Endothelial cell (in vitro differentiated cells): ENCODE measurements at regions not wholly inside any gene's neighbourhood (a gene's known extent, or its start where the extent isn't known, plus 50 kb on each side); places are given as distances from the start of the nearest gene placed in this dataset.

Source experiments
- DNase-seq: peaks from one replicate; pipeline ENCODE4 v3.0.0; 2021; ENCODE audit warnings: low spot score
- H3K27ac Mint-ChIP-seq: one replicate; pipeline ENCODE4 v1.8.0; 2021; ENCODE audit warnings: mixed read lengths, inconsistent platforms; ENCODE audit not compliant: unreplicated experiment
- H3K27me3 Mint-ChIP-seq: one replicate; pipeline ENCODE4 v1.8.0; 2021; ENCODE audit warnings: mild to moderate bottlenecking, moderate library complexity, mixed read lengths, inconsistent platforms; ENCODE audit not compliant: unreplicated experiment
- H3K36me3 Mint-ChIP-seq: one replicate; pipeline ENCODE4 v1.8.0; 2021; ENCODE audit warnings: mild to moderate bottlenecking, low read depth, mixed read lengths, inconsistent platforms; ENCODE audit not compliant: unreplicated experiment
- H3K4me1 Mint-ChIP-seq: one replicate; pipeline ENCODE4 v1.8.0; 2021; ENCODE audit warnings: mild to moderate bottlenecking, mixed read lengths, inconsistent platforms; ENCODE audit not compliant: unreplicated experiment
- H3K4me3 Mint-ChIP-seq: one replicate; pipeline ENCODE4 v1.8.0; 2021; ENCODE audit warnings: mild to moderate bottlenecking, mixed read lengths, inconsistent platforms; ENCODE audit not compliant: unreplicated experiment
- H3K9me3 Mint-ChIP-seq: one replicate; pipeline ENCODE4 v1.8.0; 2021; ENCODE audit warnings: mixed read lengths, inconsistent platforms; ENCODE audit not compliant: unreplicated experiment
- CTCF ChIP-seq: fragments of 200-600 bp; sonication (generic); IDR thresholded peaks from one replicate; pipeline ENCODE4 v1.5.0; 2021; ENCODE audit warnings: antibody characterized with exemption; ENCODE audit not compliant: unreplicated experiment

- Mint-ChIP-seq H3K4me1 (no peaks in the 10 kb centered on the region), H3K9me3 (peaks cover 4% of the 10 kb centered on the region), H3K36me3 (no peaks in the 10 kb centered on the region), H3K27ac (no peak overlapping the region), H3K27me3 (no peaks in the 10 kb centered on the region), H3K4me3 (no peak overlapping the region)
- no peak for DNase-seq
- TF ChIP-seq CTCF: no peak
Observed at GRCh38 chr6:141867767-141868166, 265.0 kb upstream of the GJE1 start.

GRCh38 chr6:141866731-141867497, 265.8 kb upstream of the GJE1 start:
- H3K4me3 Mint-ChIP-seq: no peak overlapping the region
- H3K9me3 Mint-ChIP-seq: no peaks in the 10 kb centered on the region
- TF ChIP-seq CTCF: no peak
- no peak for DNase-seq
- H3K36me3 Mint-ChIP-seq: no peaks in the 10 kb centered on the region
- no peak overlapping the region for H3K27ac Mint-ChIP-seq
- H3K4me1 Mint-ChIP-seq: no peaks in the 10 kb centered on the region
- no peaks in the 10 kb centered on the region for H3K27me3 Mint-ChIP-seq

- Mint-ChIP-seq H3K27me3 (no peaks in the 10 kb centered on the region), H3K36me3 (no peaks in the 10 kb centered on the region), H3K4me1 (peaks cover 9% of the 10 kb centered on the region), H3K27ac (no peak overlapping the region), H3K4me3 (no peak overlapping the region), H3K9me3 (no peaks in the 10 kb centered on the region)
- no peak for DNase-seq
- no peak for TF ChIP-seq CTCF
Observed at GRCh38 chr6:141851063-141851462, 281.7 kb upstream of the GJE1 start.

GRCh38 chr6:141848029-141848890, 284.5 kb upstream of the GJE1 start:
- TF ChIP-seq CTCF: no peak
- no peak for DNase-seq
- H3K36me3 Mint-ChIP-seq: no peaks in the 10 kb centered on the region
- peaks cover 9% of the 10 kb centered on the region for H3K4me1 Mint-ChIP-seq
- H3K27ac Mint-ChIP-seq: no peak overlapping the region
- H3K4me3 Mint-ChIP-seq: no peak overlapping the region
- H3K27me3 Mint-ChIP-seq: no peaks in the 10 kb centered on the region
- H3K9me3 Mint-ChIP-seq: no peaks in the 10 kb centered on the region

- Mint-ChIP-seq H3K4me1 (peaks cover 9% of the 10 kb centered on the region), H3K36me3 (no peaks in the 10 kb centered on the region), H3K4me3 (no peak overlapping the region), H3K27me3 (no peaks in the 10 kb centered on the region), H3K27ac (no peak overlapping the region), H3K9me3 (no peaks in the 10 kb centered on the region)
- DNase-seq: no peak
- no peak for TF ChIP-seq CTCF
Observed at GRCh38 chr6:141846639-141847038, 286.1 kb upstream of the GJE1 start.
